Activated B cell treated with CpG ODN at 0.5 μM for 24 hours (primary cell): ENCODE measurements at regions not wholly inside any gene's neighbourhood (a gene's known extent, or its start where the extent isn't known, plus 50 kb on each side); places are given as distances from the start of the nearest gene placed in this dataset.

Experiments
- ATAC-seq: fragments of 200-7000 bp; cut with Tn5 transposase; one replicate; pipeline ENCODE4 v1.10.0; 2021; ENCODE audit warnings: low read depth, mild to moderate bottlenecking, moderate library complexity
- CTCF ChIA-PET: fragments of 350-600 bp; sonication (Branson Sonifier 250); formaldehyde crosslinking; loops from one replicate; lab custom pipeline; 2021; ENCODE audit warnings: antibody characterized with exemption; lab: Charles Lee
- POLR2A ChIA-PET: fragments of 350-600 bp; sonication (Branson Sonifier 250); formaldehyde crosslinking; loops from one replicate; lab custom pipeline; 2021; ENCODE audit warnings: antibody characterized with exemption; lab: Charles Lee
- DNase-seq: peaks from one replicate; pipeline ENCODE4 v3.0.0; 2022
- H3K27ac Mint-ChIP-seq: one replicate; pipeline ENCODE4 v1.8.0; 2020; ENCODE audit warnings: mixed read lengths
- H3K27me3 Mint-ChIP-seq: one replicate; pipeline ENCODE4 v1.8.0; 2021; ENCODE audit warnings: mixed read lengths
- H3K36me3 Mint-ChIP-seq: one replicate; pipeline ENCODE4 v1.8.0; 2021; ENCODE audit warnings: low read depth, mixed read lengths
- H3K4me1 Mint-ChIP-seq: one replicate; pipeline ENCODE4 v1.8.0; 2021; ENCODE audit warnings: mixed read lengths
- H3K4me3 Mint-ChIP-seq: one replicate; pipeline ENCODE4 v1.8.0; 2020; ENCODE audit warnings: mild to moderate bottlenecking, mixed read lengths
- H3K9me3 Mint-ChIP-seq: one replicate; pipeline ENCODE4 v1.8.0; 2020; ENCODE audit warnings: mixed read lengths
- CTCF ChIP-seq: fragments of 200-600 bp; IDR thresholded peaks from one replicate; pipeline ENCODE4 v1.8.0; 2022; ENCODE audit warnings: antibody characterized with exemption, mild to moderate bottlenecking
- intact Hi-C: fragments of 100-400 bp; cut with micrococcal nuclease; formaldehyde crosslinking; loops from one replicate; pipeline ENCODE4 v1.15.1; 2024

- no peak for ATAC-seq
- no peak overlapping the region for H3K4me3 Mint-ChIP-seq
- CTCF ChIA-PET: no interaction called here
- H3K27ac Mint-ChIP-seq: no peak overlapping the region
- peaks cover 22% of the 10 kb centered on the region for H3K9me3 Mint-ChIP-seq
- DNase-seq: no peak
- no peaks in the 10 kb centered on the region for H3K36me3 Mint-ChIP-seq
- POLR2A ChIA-PET: no interaction called here
- TF ChIP-seq CTCF: no peak
- H3K4me1 Mint-ChIP-seq: no peaks in the 10 kb centered on the region
- no peaks in the 10 kb centered on the region for H3K27me3 Mint-ChIP-seq
- intact Hi-C loops: no loop called here
These were observed 1200.5 kb downstream of the SI start for GRCh38 chr3:163877805-163878204.

- H3K27ac Mint-ChIP-seq: no peak overlapping the region
- no peak for ATAC-seq
- no peak for TF ChIP-seq CTCF
- H3K9me3 Mint-ChIP-seq: peaks cover 1% of the 10 kb centered on the region
- no peaks in the 10 kb centered on the region for H3K4me1 Mint-ChIP-seq
- ChIA-PET POLR2A (no interaction called here), CTCF (no interaction called here)
- intact Hi-C loops: no loop called here
- H3K27me3 Mint-ChIP-seq: no peaks in the 10 kb centered on the region
- no peak for DNase-seq
- no peak overlapping the region for H3K4me3 Mint-ChIP-seq
- H3K36me3 Mint-ChIP-seq: no peaks in the 10 kb centered on the region
These were observed 1215.2 kb downstream of the SI start for GRCh38 chr3:163863146-163863545.

GRCh38 chr3:163852233-163852632 is 1226.1 kb downstream of the SI start:
- ATAC-seq (no peak), DNase-seq (no peak)
- ChIA-PET POLR2A (no interaction called here), CTCF (no interaction called here)
- no peak for TF ChIP-seq CTCF
- intact Hi-C loops: no loop called here
- Mint-ChIP-seq H3K27ac (no peak overlapping the region), H3K4me1 (no peaks in the 10 kb centered on the region), H3K9me3 (peaks cover 3% of the 10 kb centered on the region), H3K27me3 (no peaks in the 10 kb centered on the region), H3K4me3 (no peak overlapping the region), H3K36me3 (no peaks in the 10 kb centered on the region)

- POLR2A ChIA-PET: no interaction called here
- H3K4me1 Mint-ChIP-seq: no peaks in the 10 kb centered on the region
- no peaks in the 10 kb centered on the region for H3K36me3 Mint-ChIP-seq
- no peak for TF ChIP-seq CTCF
- no peaks in the 10 kb centered on the region for H3K27me3 Mint-ChIP-seq
- no peak overlapping the region for H3K4me3 Mint-ChIP-seq
- ATAC-seq (no peak), DNase-seq (no peak)
- CTCF ChIA-PET: no interaction called here
- intact Hi-C loops: no loop called here
- no peak overlapping the region for H3K27ac Mint-ChIP-seq
- peaks cover 10% of the 10 kb centered on the region for H3K9me3 Mint-ChIP-seq
These were observed 1239.5 kb downstream of the SI start for GRCh38 chr3:163838769-163839168.

GRCh38 chr3:163832547-163832946 is 1245.7 kb downstream of the SI start:
- H3K36me3 Mint-ChIP-seq: no peaks in the 10 kb centered on the region
- H3K9me3 Mint-ChIP-seq: peaks cover 3% of the 10 kb centered on the region
- DNase-seq: no peak
- POLR2A ChIA-PET: no interaction called here
- H3K27me3 Mint-ChIP-seq: no peaks in the 10 kb centered on the region
- intact Hi-C loops: no loop called here
- no peak overlapping the region for H3K27ac Mint-ChIP-seq
- H3K4me1 Mint-ChIP-seq: no peaks in the 10 kb centered on the region
- H3K4me3 Mint-ChIP-seq: no peak overlapping the region
- CTCF ChIA-PET: no interaction called here
- ATAC-seq: no peak
- TF ChIP-seq CTCF: no peak
